HepG2 (cell line): ENCODE measurements at regions not wholly inside any gene's neighbourhood (a gene's known extent, or its start where the extent isn't known, plus 50 kb on each side); places are given as distances from the start of the nearest gene placed in this dataset.

Experiments
- CHD2 ChIP-seq: IDR thresholded peaks from 2 replicates; pipeline ENCODE4 v1.6.1; 2011; ENCODE audit warnings: low read depth, low read length, improper control_type of control experiment
- HCFC1 ChIP-seq: fragments of 150-350 bp; IDR thresholded peaks from 2 replicates; pipeline ENCODE4 v1.6.1; 2014; ENCODE audit warnings: low read depth, low read length
- ZNF609 ChIP-seq: sonication (generic); formaldehyde crosslinking; IDR thresholded peaks from 2 replicates; pipeline ENCODE4 v1.4.0; 2020; ENCODE audit warnings: mild to moderate bottlenecking, missing genetic modification reagents, borderline replicate concordance
- TF ChIP-seq, protein P1 (sequence below): sonication (generic); formaldehyde crosslinking; IDR thresholded peaks from 2 replicates; pipeline ENCODE4 v1.5.0; 2020; ENCODE audit warnings: mild to moderate bottlenecking, missing genetic modification reagents, moderate library complexity

GRCh38 chr2:238631491-238632180, 204.9 kb downstream of the ASB1 start:
- TF ChIP-seq HCFC1 = no peak
- TF ChIP-seq, protein P1, sequence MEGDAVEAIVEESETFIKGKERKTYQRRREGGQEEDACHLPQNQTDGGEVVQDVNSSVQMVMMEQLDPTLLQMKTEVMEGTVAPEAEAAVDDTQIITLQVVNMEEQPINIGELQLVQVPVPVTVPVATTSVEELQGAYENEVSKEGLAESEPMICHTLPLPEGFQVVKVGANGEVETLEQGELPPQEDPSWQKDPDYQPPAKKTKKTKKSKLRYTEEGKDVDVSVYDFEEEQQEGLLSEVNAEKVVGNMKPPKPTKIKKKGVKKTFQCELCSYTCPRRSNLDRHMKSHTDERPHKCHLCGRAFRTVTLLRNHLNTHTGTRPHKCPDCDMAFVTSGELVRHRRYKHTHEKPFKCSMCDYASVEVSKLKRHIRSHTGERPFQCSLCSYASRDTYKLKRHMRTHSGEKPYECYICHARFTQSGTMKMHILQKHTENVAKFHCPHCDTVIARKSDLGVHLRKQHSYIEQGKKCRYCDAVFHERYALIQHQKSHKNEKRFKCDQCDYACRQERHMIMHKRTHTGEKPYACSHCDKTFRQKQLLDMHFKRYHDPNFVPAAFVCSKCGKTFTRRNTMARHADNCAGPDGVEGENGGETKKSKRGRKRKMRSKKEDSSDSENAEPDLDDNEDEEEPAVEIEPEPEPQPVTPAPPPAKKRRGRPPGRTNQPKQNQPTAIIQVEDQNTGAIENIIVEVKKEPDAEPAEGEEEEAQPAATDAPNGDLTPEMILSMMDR = no peak
- no peak for TF ChIP-seq ZNF609 (CRISPR knock-in tag)
- no peak for TF ChIP-seq CHD2
